ENCODE measurements at regions not wholly inside any gene's neighbourhood (a gene's known extent, or its start where the extent isn't known, plus 50 kb on each side); places are given as distances from the start of the nearest gene placed in this dataset.
"Not testable (repeated sequence)": the region's sequence is repeated elsewhere in the genome, so short reads cannot be mapped to it uniquely, and the experiment has no call there.

- H3K4me1 Mint-ChIP-seq (ENCODE audit: low read depth): no peaks in the 10 kb centered on the region
- H3K27ac Mint-ChIP-seq: no peak overlapping the region
- peaks cover 2% of the 10 kb centered on the region for H3K27me3 Mint-ChIP-seq
- no peaks in the 10 kb centered on the region for H3K36me3 Mint-ChIP-seq (ENCODE audit: low read depth)
- intact Hi-C loops (cut with micrococcal nuclease): no loop called here
- H3K4me3 Mint-ChIP-seq: no peak overlapping the region
- H3K9me3 Mint-ChIP-seq: no peaks in the 10 kb centered on the region
Observed at GRCh38 chr1:90282811-90283210, 287.9 kb downstream of the ZNF326 start.

- H3K4me3 Mint-ChIP-seq; intact Hi-C loops (cut with micrococcal nuclease); H3K36me3 Mint-ChIP-seq (ENCODE audit: low read depth); H3K27ac Mint-ChIP-seq; H3K4me1 Mint-ChIP-seq (ENCODE audit: low read depth); H3K9me3 Mint-ChIP-seq; H3K27me3 Mint-ChIP-seq: not testable (repeated sequence)
Observed at GRCh38 chr1:90281886-90282285, 287.0 kb downstream of the ZNF326 start.

GRCh38 chr1:90277270-90277669 lies 282.4 kb downstream of the ZNF326 start:
- Mint-ChIP-seq H3K36me3 (ENCODE audit: low read depth) (no peaks in the 10 kb centered on the region), H3K9me3 (no peaks in the 10 kb centered on the region), H3K4me3 (no peak overlapping the region), H3K4me1 (ENCODE audit: low read depth) (no peaks in the 10 kb centered on the region), H3K27me3 (peaks cover 2% of the 10 kb centered on the region), H3K27ac (no peak overlapping the region)
- intact Hi-C loops (cut with micrococcal nuclease): no loop called here

- no peak overlapping the region for H3K27ac Mint-ChIP-seq
- no peaks in the 10 kb centered on the region for H3K27me3 Mint-ChIP-seq
- H3K9me3 Mint-ChIP-seq: no peaks in the 10 kb centered on the region
- H3K36me3 Mint-ChIP-seq (ENCODE audit: low read depth): no peaks in the 10 kb centered on the region
- no peak overlapping the region for H3K4me3 Mint-ChIP-seq
- intact Hi-C loops (cut with micrococcal nuclease): no loop called here
- no peaks in the 10 kb centered on the region for H3K4me1 Mint-ChIP-seq (ENCODE audit: low read depth)
Observed at GRCh38 chr1:90274376-90274775, 279.5 kb downstream of the ZNF326 start.

DNA sequence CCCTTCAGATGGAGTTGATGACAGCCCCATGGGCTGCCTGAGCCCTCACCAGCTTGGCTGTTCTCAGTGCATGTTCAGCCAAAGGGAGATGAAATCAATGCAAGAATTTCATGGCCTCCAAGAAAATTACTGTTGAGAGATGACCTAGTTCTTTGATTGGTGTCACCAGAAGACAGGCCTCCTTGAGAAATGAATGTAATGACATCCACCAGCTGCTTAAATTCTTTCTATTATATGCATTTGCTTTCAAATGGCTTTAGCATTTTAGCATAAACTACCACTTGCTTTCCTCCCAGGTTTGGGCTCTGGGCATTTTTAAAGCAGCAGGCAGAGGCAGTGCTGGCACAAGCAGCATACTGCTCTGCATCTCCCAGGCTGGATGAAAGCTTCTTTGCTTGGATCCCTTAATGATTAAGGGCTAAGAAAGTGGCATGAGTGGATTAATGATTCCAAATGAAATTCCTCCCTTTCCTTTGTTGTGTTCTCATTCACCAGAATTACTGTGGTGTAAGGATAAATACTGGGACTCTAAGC lies 278.4 kb downstream of the ZNF326 start:
- intact Hi-C loops (cut with micrococcal nuclease): no loop called here
- Mint-ChIP-seq H3K9me3 (no peaks in the 10 kb centered on the region), H3K4me1 (ENCODE audit: low read depth) (no peaks in the 10 kb centered on the region), H3K27me3 (no peaks in the 10 kb centered on the region), H3K36me3 (ENCODE audit: low read depth) (no peaks in the 10 kb centered on the region), H3K27ac (no peak overlapping the region), H3K4me3 (no peak overlapping the region)

- Mint-ChIP-seq H3K9me3 (no peaks in the 10 kb centered on the region), H3K27ac (no peak overlapping the region), H3K4me3 (no peak overlapping the region), H3K27me3 (no peaks in the 10 kb centered on the region), H3K36me3 (ENCODE audit: low read depth) (no peaks in the 10 kb centered on the region), H3K4me1 (ENCODE audit: low read depth) (no peaks in the 10 kb centered on the region)
- intact Hi-C loops (cut with micrococcal nuclease): no loop called here
Observed at GRCh38 chr1:90262791-90263190, 267.9 kb downstream of the ZNF326 start.

DNA sequence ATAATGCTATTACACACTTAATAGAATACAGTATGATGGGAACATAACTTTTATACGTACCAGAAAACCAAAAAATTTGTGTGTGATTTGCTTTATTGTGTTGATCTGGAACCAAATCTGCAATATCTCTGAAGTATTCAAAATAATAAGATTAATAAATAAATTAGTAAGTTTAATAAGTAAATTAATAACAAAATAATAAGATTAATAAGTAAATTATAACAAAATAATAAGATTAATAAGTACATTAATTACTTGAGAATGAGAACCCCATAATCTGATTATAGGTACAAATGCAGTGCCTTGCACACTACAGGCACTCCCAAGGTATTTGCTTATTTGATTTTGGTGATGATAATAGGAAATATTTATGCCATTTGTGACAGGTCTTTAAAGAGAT lies 267.4 kb downstream of the ZNF326 start:
- intact Hi-C loops (cut with micrococcal nuclease): no loop called here
- Mint-ChIP-seq H3K4me1 (ENCODE audit: low read depth) (no peaks in the 10 kb centered on the region), H3K27ac (no peak overlapping the region), H3K9me3 (no peaks in the 10 kb centered on the region), H3K27me3 (no peaks in the 10 kb centered on the region), H3K36me3 (ENCODE audit: low read depth) (no peaks in the 10 kb centered on the region), H3K4me3 (no peak overlapping the region)

- H3K36me3 Mint-ChIP-seq (ENCODE audit: low read depth): no peaks in the 10 kb centered on the region
- intact Hi-C loops (cut with micrococcal nuclease): no loop called here
- no peak overlapping the region for H3K27ac Mint-ChIP-seq
- H3K4me1 Mint-ChIP-seq (ENCODE audit: low read depth): no peaks in the 10 kb centered on the region
- no peak overlapping the region for H3K4me3 Mint-ChIP-seq
- peaks cover 20% of the 10 kb centered on the region for H3K9me3 Mint-ChIP-seq
- H3K27me3 Mint-ChIP-seq: no peaks in the 10 kb centered on the region
Observed at GRCh38 chr1:90246069-90246468, 251.2 kb downstream of the ZNF326 start.

DNA sequence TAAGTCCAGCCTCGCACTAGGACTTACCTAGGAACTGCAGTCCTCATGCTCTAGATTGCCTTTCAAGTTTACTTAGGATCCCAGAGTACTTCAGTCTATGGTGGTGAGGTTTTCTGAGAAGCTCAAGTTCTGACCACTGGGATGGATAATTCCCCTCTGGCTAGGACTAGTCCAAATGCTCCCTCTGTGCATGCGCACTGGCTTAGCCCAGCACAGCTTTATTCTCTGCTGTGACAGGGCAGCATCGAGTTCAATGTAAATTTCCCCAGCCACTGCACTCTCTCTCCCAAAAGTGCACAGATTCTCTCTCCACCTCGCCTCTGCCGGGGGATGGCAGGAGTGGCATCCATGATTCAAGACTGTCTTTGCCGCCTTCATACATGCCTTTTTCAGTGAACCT lies 241.6 kb downstream of the ZNF326 start:
- H3K9me3 Mint-ChIP-seq: peaks cover 9% of the 10 kb centered on the region
- intact Hi-C loops (cut with micrococcal nuclease): no loop called here
- no peaks in the 10 kb centered on the region for H3K27me3 Mint-ChIP-seq
- no peak overlapping the region for H3K27ac Mint-ChIP-seq
- no peaks in the 10 kb centered on the region for H3K36me3 Mint-ChIP-seq (ENCODE audit: low read depth)
- no peak overlapping the region for H3K4me3 Mint-ChIP-seq
- no peaks in the 10 kb centered on the region for H3K4me1 Mint-ChIP-seq (ENCODE audit: low read depth)

- intact Hi-C loops (cut with micrococcal nuclease): no loop called here
- H3K4me1 Mint-ChIP-seq (ENCODE audit: low read depth): no peaks in the 10 kb centered on the region
- no peak overlapping the region for H3K27ac Mint-ChIP-seq
- H3K27me3 Mint-ChIP-seq: no peaks in the 10 kb centered on the region
- no peaks in the 10 kb centered on the region for H3K36me3 Mint-ChIP-seq (ENCODE audit: low read depth)
- peaks cover 32% of the 10 kb centered on the region for H3K9me3 Mint-ChIP-seq
- no peak overlapping the region for H3K4me3 Mint-ChIP-seq
Observed at GRCh38 chr1:90223401-90223800, 228.5 kb downstream of the ZNF326 start.

DNA sequence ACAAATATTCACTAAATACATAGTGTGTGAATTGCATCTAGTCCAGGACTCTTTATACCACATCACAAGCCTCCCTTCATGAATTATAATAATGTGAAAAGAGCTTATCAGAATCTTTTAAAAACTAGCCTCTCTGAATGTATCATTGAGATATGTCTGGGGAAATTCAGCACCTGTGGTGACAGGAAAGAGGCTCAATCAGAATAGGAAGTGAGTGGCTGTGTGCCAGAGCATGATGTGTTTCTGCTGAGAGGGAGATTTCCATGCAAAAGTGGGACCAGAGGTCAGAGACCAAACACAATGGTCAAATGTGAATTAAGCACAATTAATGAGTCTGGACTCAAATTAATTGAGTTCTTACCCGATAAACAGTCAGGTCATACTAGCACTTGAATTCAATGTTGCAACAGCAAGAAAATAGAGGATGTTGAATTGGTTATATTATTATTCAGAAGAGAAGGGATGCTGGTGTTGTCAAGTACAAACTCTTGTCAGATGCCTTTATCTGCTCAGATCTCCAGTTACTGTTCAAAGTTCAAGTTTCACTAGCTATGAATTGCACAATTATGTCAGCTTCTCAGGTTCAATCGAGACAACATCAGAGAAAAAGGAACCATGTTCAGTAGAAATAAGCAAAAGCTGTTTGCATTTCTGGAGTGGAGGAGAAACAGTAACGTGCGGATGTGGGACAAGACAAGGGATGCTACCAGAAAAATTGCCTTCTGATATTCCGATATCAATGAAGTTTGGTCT lies 226.2 kb downstream of the ZNF326 start:
- H3K4me3 Mint-ChIP-seq: no peak overlapping the region
- intact Hi-C loops (cut with micrococcal nuclease): no loop called here
- H3K36me3 Mint-ChIP-seq (ENCODE audit: low read depth): no peaks in the 10 kb centered on the region
- no peak overlapping the region for H3K27ac Mint-ChIP-seq
- peaks cover 22% of the 10 kb centered on the region for H3K9me3 Mint-ChIP-seq
- H3K27me3 Mint-ChIP-seq: no peaks in the 10 kb centered on the region
- H3K4me1 Mint-ChIP-seq (ENCODE audit: low read depth): no peaks in the 10 kb centered on the region

- no peak overlapping the region for H3K4me3 Mint-ChIP-seq
- intact Hi-C loops (cut with micrococcal nuclease): no loop called here
- no peak overlapping the region for H3K27ac Mint-ChIP-seq
- no peaks in the 10 kb centered on the region for H3K4me1 Mint-ChIP-seq (ENCODE audit: low read depth)
- no peaks in the 10 kb centered on the region for H3K27me3 Mint-ChIP-seq
- H3K36me3 Mint-ChIP-seq (ENCODE audit: low read depth): no peaks in the 10 kb centered on the region
- H3K9me3 Mint-ChIP-seq: peaks cover 16% of the 10 kb centered on the region
Observed at GRCh38 chr1:90220496-90220895, 225.6 kb downstream of the ZNF326 start.

- H3K9me3 Mint-ChIP-seq; H3K4me1 Mint-ChIP-seq (ENCODE audit: low read depth); H3K27ac Mint-ChIP-seq; intact Hi-C loops (cut with micrococcal nuclease); H3K4me3 Mint-ChIP-seq; H3K36me3 Mint-ChIP-seq (ENCODE audit: low read depth); H3K27me3 Mint-ChIP-seq: not testable (repeated sequence)
Observed at GRCh38 chr1:90219166-90219871, 224.4 kb downstream of the ZNF326 start.

- Mint-ChIP-seq H3K27me3 (no peaks in the 10 kb centered on the region), H3K4me3 (no peak overlapping the region), H3K4me1 (ENCODE audit: low read depth) (no peaks in the 10 kb centered on the region), H3K36me3 (ENCODE audit: low read depth) (no peaks in the 10 kb centered on the region), H3K27ac (no peak overlapping the region), H3K9me3 (no peaks in the 10 kb centered on the region)
- intact Hi-C loops (cut with micrococcal nuclease): no loop called here
Observed at GRCh38 chr1:90210633-90211491, 216.0 kb downstream of the ZNF326 start.

Measured in dendritic cell treated with granulocyte-macrophage colony-stimulating factor and Interleukin-4, amounts not matched to agents 40 ng/mL and 50 ng/mL, for 4 days (primary cell).